Chondrocyte (in vitro differentiated cells): ENCODE measurements at regions not wholly inside any gene's neighbourhood (a gene's known extent, or its start where the extent isn't known, plus 50 kb on each side); places are given as distances from the start of the nearest gene placed in this dataset.

ENCODE experiments used
- DNase-seq: peaks from one replicate; pipeline ENCODE4 v3.0.0; 2021; ENCODE audit warnings: mixed read lengths, low spot score
- H3K27ac Mint-ChIP-seq: one replicate; pipeline ENCODE4 v1.8.0; 2021; ENCODE audit warnings: mild to moderate bottlenecking, moderate library complexity, mixed read lengths; ENCODE audit not compliant: unreplicated experiment
- H3K27me3 Mint-ChIP-seq: 2 replicates; pipeline ENCODE4 v1.8.0; 2021; ENCODE audit warnings: low read depth, mixed read lengths
- H3K36me3 Mint-ChIP-seq: 2 replicates; pipeline ENCODE4 v1.8.0; 2021; ENCODE audit warnings: low read depth, mixed read lengths
- H3K4me1 Mint-ChIP-seq: 2 replicates; pipeline ENCODE4 v1.8.0; 2021; ENCODE audit warnings: low read depth, mild to moderate bottlenecking, mixed read lengths
- H3K4me3 Mint-ChIP-seq: one replicate; pipeline ENCODE4 v1.8.0; 2021; ENCODE audit warnings: mild to moderate bottlenecking, moderate library complexity, mixed read lengths; ENCODE audit not compliant: unreplicated experiment
- H3K9me3 Mint-ChIP-seq: 2 replicates; pipeline ENCODE4 v1.8.0; 2021; ENCODE audit warnings: low read depth, mixed read lengths
- CTCF ChIP-seq: fragments of 200-600 bp; sonication (generic); IDR thresholded peaks from 2 replicates; pipeline ENCODE4 v1.5.0; 2021; ENCODE audit warnings: antibody characterized with exemption, mild to moderate bottlenecking, moderate library complexity

GRCh38 chr12:128165387-128165786, 101.6 kb upstream of the TMEM132C start:
- no peak for DNase-seq
- peaks cover 3% of the 10 kb centered on the region for H3K9me3 Mint-ChIP-seq
- no peaks in the 10 kb centered on the region for H3K4me1 Mint-ChIP-seq
- no peak overlapping the region for H3K4me3 Mint-ChIP-seq
- no peaks in the 10 kb centered on the region for H3K27me3 Mint-ChIP-seq
- TF ChIP-seq CTCF, result no peak
- no peaks in the 10 kb centered on the region for H3K36me3 Mint-ChIP-seq
- no peak overlapping the region for H3K27ac Mint-ChIP-seq

DNA sequence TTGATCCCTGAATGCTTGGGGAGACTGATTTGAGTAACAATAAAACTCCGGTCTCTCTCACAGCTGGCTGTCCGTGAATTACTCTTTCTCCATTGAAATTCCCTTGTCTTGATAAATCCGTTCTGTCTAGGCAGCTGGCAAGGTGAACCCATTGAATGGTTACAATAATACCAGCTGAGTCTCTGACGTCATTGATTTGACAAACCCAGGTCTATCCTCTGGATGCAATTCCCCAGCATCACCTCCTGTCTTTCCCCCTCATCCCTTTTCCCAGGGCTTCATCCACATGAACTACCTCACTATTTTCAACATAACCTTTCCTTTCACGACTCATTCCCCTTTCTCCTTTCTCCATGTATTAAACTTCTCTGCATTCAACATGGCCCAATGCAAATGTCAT, 98.7 kb upstream of the TMEM132C start:
- Mint-ChIP-seq H3K4me1 (no peaks in the 10 kb centered on the region), H3K27me3 (no peaks in the 10 kb centered on the region), H3K4me3 (no peak overlapping the region), H3K36me3 (no peaks in the 10 kb centered on the region), H3K9me3 (peaks cover 7% of the 10 kb centered on the region), H3K27ac (no peak overlapping the region)
- TF ChIP-seq CTCF, result no peak
- DNase-seq, result no peak

GRCh38 chr12:128170181-128170580, 96.8 kb upstream of the TMEM132C start:
- no peaks in the 10 kb centered on the region for H3K27me3 Mint-ChIP-seq
- no peak overlapping the region for H3K4me3 Mint-ChIP-seq

GRCh38 chr12:128178565-128178964, 88.4 kb upstream of the TMEM132C start:
- no peak for DNase-seq
- Mint-ChIP-seq H3K4me1 (peaks cover 4% of the 10 kb centered on the region), H3K27ac (no peak overlapping the region), H3K9me3 (peaks cover 5% of the 10 kb centered on the region), H3K36me3 (no peaks in the 10 kb centered on the region), H3K27me3 (peaks cover 2% of the 10 kb centered on the region), H3K4me3 (no peak overlapping the region)
- TF ChIP-seq CTCF, result no peak

More at GRCh38 chr12:128170181-128170580, 96.8 kb upstream of the TMEM132C start:
- H3K9me3 Mint-ChIP-seq, result peaks cover 10% of the 10 kb centered on the region
- no peak overlapping the region for H3K27ac Mint-ChIP-seq
- TF ChIP-seq CTCF, result no peak
- DNase-seq, result no peak
- no peaks in the 10 kb centered on the region for H3K4me1 Mint-ChIP-seq
- H3K36me3 Mint-ChIP-seq, result no peaks in the 10 kb centered on the region

DNA sequence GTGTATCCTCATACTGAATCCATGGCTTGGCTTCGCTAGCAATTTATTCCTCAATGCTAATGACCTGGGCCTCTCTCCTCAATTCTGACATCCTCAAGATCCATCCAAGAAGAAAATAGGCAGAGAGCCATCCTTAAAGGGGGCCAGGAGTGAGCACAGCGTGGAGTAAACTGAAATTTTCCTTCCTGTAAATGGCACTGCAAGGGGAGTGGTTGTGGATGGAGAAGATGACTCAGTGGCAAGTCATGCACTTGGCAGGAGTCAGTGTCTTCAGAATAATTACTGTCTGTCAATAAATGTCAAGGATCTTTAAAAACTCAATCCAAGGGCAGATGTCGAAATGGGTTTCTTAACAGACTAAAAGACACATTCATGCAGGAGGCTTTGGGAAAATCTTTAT, 88.0 kb upstream of the TMEM132C start:
- no peak for TF ChIP-seq CTCF
- Mint-ChIP-seq H3K4me3 (no peak overlapping the region), H3K4me1 (peaks cover 4% of the 10 kb centered on the region), H3K27me3 (peaks cover 2% of the 10 kb centered on the region), H3K9me3 (peaks cover 5% of the 10 kb centered on the region), H3K27ac (no peak overlapping the region), H3K36me3 (no peaks in the 10 kb centered on the region)
- no peak for DNase-seq
